SK-N-SH treated with all-trans-retinoic acid at 6 μM for 48 hours (cell line): ENCODE measurements at regions not wholly inside any gene's neighbourhood (a gene's known extent, or its start where the extent isn't known, plus 50 kb on each side); places are given as distances from the start of the nearest gene placed in this dataset.
"Not testable (repeated sequence)": the region's sequence is repeated elsewhere in the genome, so short reads cannot be mapped to it uniquely, and the experiment has no call there.

Experiments used
- ATAC-seq: fragments of 200-7000 bp; cut with Tn5 transposase; 3 replicates; pipeline ENCODE4 v1.9.1; 2020; ENCODE audit warnings: mild to moderate bottlenecking, moderate library complexity
- ARNTL ChIP-seq: fragments of 450-650 bp; formaldehyde crosslinking; IDR thresholded peaks from 2 replicates; pipeline ENCODE4 v1.5.0; 2020; ENCODE audit warnings: low read depth, mild to moderate bottlenecking, moderate library complexity, borderline replicate concordance
- BACH2 ChIP-seq: fragments of 250-450 bp; sonication (Bioruptor Pico); IDR thresholded peaks from 2 replicates; pipeline ENCODE4 v1.9.0; 2021; ENCODE audit warnings: mild to moderate bottlenecking, borderline replicate concordance
- CREB5 ChIP-seq: fragments of 250-450 bp; sonication (Bioruptor Pico); IDR thresholded peaks from 2 replicates; pipeline ENCODE4 v1.5.1; 2020; ENCODE audit warnings: low read depth, mild to moderate bottlenecking, moderate library complexity
- CSDC2 ChIP-seq: fragments of 250-450 bp; sonication (Bioruptor Pico); IDR thresholded peaks from 2 replicates; pipeline ENCODE4 v1.5.0; 2020; ENCODE audit warnings: mild to moderate bottlenecking, moderate library complexity
- CSRNP3 ChIP-seq: fragments of 250-450 bp; sonication (Bioruptor Pico); IDR thresholded peaks from 2 replicates; pipeline ENCODE4 v1.5.1; 2021; ENCODE audit warnings: mild to moderate bottlenecking, moderate library complexity
- ESRRG ChIP-seq: fragments of 250-450 bp; sonication (Bioruptor Pico); IDR thresholded peaks from 2 replicates; pipeline ENCODE4 v1.6.1; 2021; ENCODE audit warnings: mild to moderate bottlenecking
- GLIS3 ChIP-seq: fragments of 250-450 bp; sonication (Bioruptor Pico); IDR thresholded peaks from 2 replicates; pipeline ENCODE4 v1.5.0; 2020; ENCODE audit warnings: mild to moderate bottlenecking, moderate library complexity
- OSR1 ChIP-seq: fragments of 250-450 bp; sonication (Bioruptor Pico); IDR thresholded peaks from 2 replicates; pipeline ENCODE4 v1.8.0; 2022; ENCODE audit warnings: moderate library complexity, mild to moderate bottlenecking, inconsistent platforms
- PATZ1 ChIP-seq: fragments of 250-450 bp; sonication (Bioruptor Pico); IDR thresholded peaks from 2 replicates; pipeline ENCODE4 v1.8.0; 2020; ENCODE audit warnings: mild to moderate bottlenecking, moderate library complexity, borderline replicate concordance
- POU6F1 ChIP-seq: fragments of 250-450 bp; sonication (Bioruptor Pico); IDR thresholded peaks from 2 replicates; pipeline ENCODE4 v1.8.0; 2021; ENCODE audit warnings: low read depth, mild to moderate bottlenecking, moderate library complexity, borderline replicate concordance
- TCF4 ChIP-seq: fragments of 250-450 bp; sonication (Bioruptor Pico); IDR thresholded peaks from 2 replicates; pipeline ENCODE4 v1.8.0; 2021; ENCODE audit warnings: mild to moderate bottlenecking, moderate library complexity, borderline replicate concordance
- TOX ChIP-seq: fragments of 250-450 bp; sonication (Bioruptor Pico); IDR thresholded peaks from 2 replicates; pipeline ENCODE4 v1.8.0; 2021; ENCODE audit warnings: mild to moderate bottlenecking, moderate library complexity, borderline replicate concordance
- TSHZ2 ChIP-seq: fragments of 250-450 bp; sonication (Bioruptor Pico); IDR thresholded peaks from 2 replicates; pipeline ENCODE4 v1.5.0; 2020; ENCODE audit warnings: mild to moderate bottlenecking, moderate library complexity
- ZC3H10 ChIP-seq: fragments of 250-450 bp; sonication (Bioruptor Pico); IDR thresholded peaks from 2 replicates; pipeline ENCODE4 v1.5.1; 2021; ENCODE audit warnings: mild to moderate bottlenecking, moderate library complexity
- ZFP3 ChIP-seq: fragments of 250-450 bp; sonication (Bioruptor Pico); IDR thresholded peaks from 2 replicates; pipeline ENCODE4 v1.5.0; 2020; ENCODE audit warnings: mild to moderate bottlenecking, moderate library complexity
- ZFP30 ChIP-seq: fragments of 450-650 bp; formaldehyde crosslinking; IDR thresholded peaks from 2 replicates; pipeline ENCODE4 v1.5.0; 2022; ENCODE audit warnings: mild to moderate bottlenecking, moderate library complexity
- ZNF565 ChIP-seq: fragments of 450-650 bp; formaldehyde crosslinking; conservative IDR thresholded peaks from 2 replicates; pipeline ENCODE4 v1.5.0; 2020; ENCODE audit warnings: low read depth, mild to moderate bottlenecking, moderate library complexity
- ZNF70 ChIP-seq: fragments of 450-650 bp; formaldehyde crosslinking; IDR thresholded peaks from 2 replicates; pipeline ENCODE4 v1.5.0; 2020; ENCODE audit warnings: mild to moderate bottlenecking, moderate library complexity

GRCh38 chr7:66505009-66505408 is 123.7 kb upstream of the KCTD7 start:
- TF ChIP-seq OSR1 (no peak), BACH2 (CRISPR knock-in tag) (no peak), ARNTL (CRISPR knock-in tag) (no peak), CSDC2 (CRISPR knock-in tag) (no peak), ZFP30 (no peak), ZFP3 (no peak), GLIS3 (CRISPR knock-in tag) (no peak), CSRNP3 (CRISPR knock-in tag) (no peak), ZNF565 (CRISPR knock-in tag) (no peak)
- no peak for ATAC-seq

- TF ChIP-seq TCF4 (CRISPR knock-in tag) (no peak), ESRRG (no peak), TOX (no peak), GLIS3 (CRISPR knock-in tag) (no peak), OSR1 (no peak), POU6F1 (no peak), ARNTL (CRISPR knock-in tag) (no peak), TSHZ2 (CRISPR knock-in tag) (no peak), CREB5 (CRISPR knock-in tag) (no peak), PATZ1 (no peak), CSRNP3 (CRISPR knock-in tag) (no peak), ZFP3 (no peak), ZNF565 (CRISPR knock-in tag) (no peak), ZC3H10 (no peak), ZNF70 (no peak)
- no peak for ATAC-seq
Measured at GRCh38 chr7:66505531-66506451, 122.9 kb upstream of the KCTD7 start.

GRCh38 chr7:66506703-66507102 is 122.0 kb upstream of the KCTD7 start:
- not testable (repeated sequence) for ATAC-seq
